ENCODE measurements at regions not wholly inside any gene's neighbourhood (a gene's known extent, or its start where the extent isn't known, plus 50 kb on each side); places are given as distances from the start of the nearest gene placed in this dataset.

GRCh38 chr1:56266359-56266758, 313.0 kb downstream of the PLPP3 start:
- TF ChIP-seq CTCF (IDR thresholded peaks at IDR 0.05) (no peak), ZFX (IDR thresholded peaks at IDR 0.05; ENCODE audit: borderline replicate concordance) (no peak)

Measured in 22Rv1 (cell line).